ENCODE measurements at regions not wholly inside any gene's neighbourhood (a gene's known extent, or its start where the extent isn't known, plus 50 kb on each side); places are given as distances from the start of the nearest gene placed in this dataset.

- H3K9me3 ChIP-seq: no peaks in the 10 kb centered on the region
- ATAC-seq (no peak), DNase-seq (no peak)
- H3K4me1 ChIP-seq: no peaks in the 10 kb centered on the region
- no peak for TF ChIP-seq CTCF (IDR thresholded peaks at IDR 0.05 in 4 of 5, conservative IDR thresholded peaks at IDR 0.05 in 1 of 5)
- TF ChIP-seq POLR2A (IDR thresholded peaks at IDR 0.05): no peak
- no peaks in the 10 kb centered on the region for H3K36me3 ChIP-seq
- intact Hi-C loops (cut with DNase I; ENCODE audit: low total_unique reads): no loop called here
- H3K4me3 ChIP-seq: no peak overlapping the region
- H3K27me3 ChIP-seq: no peaks in the 10 kb centered on the region
- no peak overlapping the region for H3K27ac ChIP-seq
- in situ Hi-C loops (cut with MboI; ENCODE audit: low sequenced_read_pairs in 4 of 4): no loop called here
These were observed 576.5 kb downstream of the MED13L start for GRCh38 chr12:115700896-115701465.

- Histone ChIP-seq H3K27ac (no peak overlapping the region), H3K4me3 (no peak overlapping the region)
- TF ChIP-seq POLR2A (IDR thresholded peaks at IDR 0.05) (no peak), CTCF (IDR thresholded peaks at IDR 0.05 in 4 of 5, conservative IDR thresholded peaks at IDR 0.05 in 1 of 5) (no peak)
These were observed 577.4 kb downstream of the MED13L start for GRCh38 chr12:115700081-115700480.

GRCh38 chr12:115698257-115698656, 579.2 kb downstream of the MED13L start:
- in situ Hi-C loops (cut with MboI; ENCODE audit: low sequenced_read_pairs in 4 of 4): no loop called here
- Histone ChIP-seq H3K9me3 (no peaks in the 10 kb centered on the region), H3K27me3 (no peaks in the 10 kb centered on the region), H3K4me3 (no peak overlapping the region), H3K27ac (no peak overlapping the region), H3K36me3 (no peaks in the 10 kb centered on the region), H3K4me1 (no peaks in the 10 kb centered on the region)
- TF ChIP-seq POLR2A (IDR thresholded peaks at IDR 0.05) (no peak), CTCF (IDR thresholded peaks at IDR 0.05 in 4 of 5, conservative IDR thresholded peaks at IDR 0.05 in 1 of 5) (no peak)
- ATAC-seq (no peak), DNase-seq (no peak)
- intact Hi-C loops (cut with DNase I; ENCODE audit: low total_unique reads): no loop called here

More at GRCh38 chr12:115700081-115700480, 577.4 kb downstream of the MED13L start:
- Histone ChIP-seq H3K9me3 (no peaks in the 10 kb centered on the region), H3K4me1 (no peaks in the 10 kb centered on the region), H3K36me3 (no peaks in the 10 kb centered on the region), H3K27me3 (no peaks in the 10 kb centered on the region)
- in situ Hi-C loops (cut with MboI; ENCODE audit: low sequenced_read_pairs in 4 of 4): no loop called here
- DNase-seq: no peak
- intact Hi-C loops (cut with DNase I; ENCODE audit: low total_unique reads): no loop called here
- ATAC-seq: no peak

- Histone ChIP-seq H3K4me3 (no peak overlapping the region), H3K4me1 (no peaks in the 10 kb centered on the region), H3K36me3 (no peaks in the 10 kb centered on the region), H3K27me3 (no peaks in the 10 kb centered on the region), H3K9me3 (no peaks in the 10 kb centered on the region), H3K27ac (no peak overlapping the region)
- TF ChIP-seq POLR2A (IDR thresholded peaks at IDR 0.05): no peak
- TF ChIP-seq CTCF (IDR thresholded peaks at IDR 0.05 in 4 of 5, conservative IDR thresholded peaks at IDR 0.05 in 1 of 5): no peak
- intact Hi-C loops (cut with DNase I; ENCODE audit: low total_unique reads): no loop called here
- in situ Hi-C loops (cut with MboI; ENCODE audit: low sequenced_read_pairs in 4 of 4): no loop called here
- DNase-seq (no peak), ATAC-seq (no peak)
These were observed 580.2 kb downstream of the MED13L start for GRCh38 chr12:115697340-115697739.

GRCh38 chr12:115694564-115694963, 582.9 kb downstream of the MED13L start:
- no peak for ATAC-seq
- Histone ChIP-seq H3K4me1 (no peaks in the 10 kb centered on the region), H3K4me3 (no peak overlapping the region), H3K27me3 (no peaks in the 10 kb centered on the region), H3K9me3 (no peaks in the 10 kb centered on the region), H3K27ac (no peak overlapping the region), H3K36me3 (no peaks in the 10 kb centered on the region)
- intact Hi-C loops (cut with DNase I; ENCODE audit: low total_unique reads): no loop called here
- in situ Hi-C loops (cut with MboI; ENCODE audit: low sequenced_read_pairs in 4 of 4): no loop called here
- no peak for DNase-seq
- no peak for TF ChIP-seq POLR2A (IDR thresholded peaks at IDR 0.05)
- no peak for TF ChIP-seq CTCF (IDR thresholded peaks at IDR 0.05 in 4 of 5, conservative IDR thresholded peaks at IDR 0.05 in 1 of 5)

Measured in gastrocnemius medialis (tissue), 4 donors.